ENCODE measurements at regions not wholly inside any gene's neighbourhood (a gene's known extent, or its start where the extent isn't known, plus 50 kb on each side); places are given as distances from the start of the nearest gene placed in this dataset.

DNA sequence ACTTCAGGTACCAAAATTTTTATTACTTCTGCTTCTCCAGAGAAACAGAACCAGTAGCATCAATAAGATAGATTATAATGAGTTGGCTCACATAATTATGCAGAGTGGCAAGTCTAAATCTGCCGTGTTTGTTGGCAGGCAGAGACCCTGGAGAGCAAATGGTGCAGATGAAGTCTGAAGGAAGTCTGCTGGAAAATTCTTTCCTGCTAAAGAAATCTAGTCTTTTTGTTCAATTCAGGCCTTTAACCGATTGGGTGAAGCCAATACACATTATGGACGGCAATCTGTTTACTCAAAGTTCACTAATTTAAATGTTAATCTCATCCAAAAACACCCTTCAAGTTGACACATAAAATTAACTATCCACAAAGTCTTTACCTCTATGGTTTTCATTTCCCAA lies 156.0 kb downstream of the TBX22 start:
- no peak for TF ChIP-seq POLR2A (IDR thresholded peaks at IDR 0.05)
- TF ChIP-seq, protein P1, sequence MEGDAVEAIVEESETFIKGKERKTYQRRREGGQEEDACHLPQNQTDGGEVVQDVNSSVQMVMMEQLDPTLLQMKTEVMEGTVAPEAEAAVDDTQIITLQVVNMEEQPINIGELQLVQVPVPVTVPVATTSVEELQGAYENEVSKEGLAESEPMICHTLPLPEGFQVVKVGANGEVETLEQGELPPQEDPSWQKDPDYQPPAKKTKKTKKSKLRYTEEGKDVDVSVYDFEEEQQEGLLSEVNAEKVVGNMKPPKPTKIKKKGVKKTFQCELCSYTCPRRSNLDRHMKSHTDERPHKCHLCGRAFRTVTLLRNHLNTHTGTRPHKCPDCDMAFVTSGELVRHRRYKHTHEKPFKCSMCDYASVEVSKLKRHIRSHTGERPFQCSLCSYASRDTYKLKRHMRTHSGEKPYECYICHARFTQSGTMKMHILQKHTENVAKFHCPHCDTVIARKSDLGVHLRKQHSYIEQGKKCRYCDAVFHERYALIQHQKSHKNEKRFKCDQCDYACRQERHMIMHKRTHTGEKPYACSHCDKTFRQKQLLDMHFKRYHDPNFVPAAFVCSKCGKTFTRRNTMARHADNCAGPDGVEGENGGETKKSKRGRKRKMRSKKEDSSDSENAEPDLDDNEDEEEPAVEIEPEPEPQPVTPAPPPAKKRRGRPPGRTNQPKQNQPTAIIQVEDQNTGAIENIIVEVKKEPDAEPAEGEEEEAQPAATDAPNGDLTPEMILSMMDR (IDR thresholded peaks at IDR 0.05) = no peak
- no peak for TF ChIP-seq EP300 (IDR thresholded peaks at IDR 0.05)
